ENCODE measurements at regions not wholly inside any gene's neighbourhood (a gene's known extent, or its start where the extent isn't known, plus 50 kb on each side); places are given as distances from the start of the nearest gene placed in this dataset.

DNA sequence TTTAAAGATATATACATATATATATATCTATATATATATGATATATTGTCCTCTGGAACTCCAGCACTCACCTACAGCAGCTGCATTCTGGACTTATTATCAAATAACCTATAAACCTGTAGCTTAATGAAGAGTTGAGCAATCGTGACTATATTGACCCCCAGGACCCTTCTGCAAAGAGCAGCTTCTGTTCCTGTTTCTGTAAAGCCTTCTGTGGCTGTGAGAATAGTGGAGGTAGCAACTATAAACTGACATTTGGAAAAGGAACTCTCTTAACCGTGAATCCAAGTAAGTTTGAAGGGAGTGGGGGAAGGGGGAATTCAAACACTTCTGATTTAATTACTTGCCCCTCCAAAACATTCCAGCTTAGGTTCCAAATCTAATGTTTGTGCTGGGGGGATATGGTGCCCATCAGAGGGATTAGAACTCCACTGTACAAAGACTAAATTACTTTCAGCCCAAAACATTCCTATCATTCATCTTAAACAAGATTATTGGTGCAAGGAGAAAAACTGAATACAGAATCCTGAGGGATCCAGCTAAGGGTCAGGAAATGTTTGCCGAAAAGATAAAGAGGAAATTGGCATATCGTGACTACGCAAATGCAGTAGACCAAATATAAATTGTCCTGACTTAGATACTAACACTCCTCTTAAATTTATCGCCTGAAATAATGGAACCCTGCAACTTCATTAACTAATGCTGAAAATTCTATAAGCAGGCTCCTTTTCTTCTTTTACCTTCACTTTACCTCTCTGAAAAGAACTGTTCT is 106.1 kb downstream of the DAD1 start:
- no peak for TF ChIP-seq POLR2A (IDR thresholded peaks at IDR 0.05)
- TF ChIP-seq, protein P1, sequence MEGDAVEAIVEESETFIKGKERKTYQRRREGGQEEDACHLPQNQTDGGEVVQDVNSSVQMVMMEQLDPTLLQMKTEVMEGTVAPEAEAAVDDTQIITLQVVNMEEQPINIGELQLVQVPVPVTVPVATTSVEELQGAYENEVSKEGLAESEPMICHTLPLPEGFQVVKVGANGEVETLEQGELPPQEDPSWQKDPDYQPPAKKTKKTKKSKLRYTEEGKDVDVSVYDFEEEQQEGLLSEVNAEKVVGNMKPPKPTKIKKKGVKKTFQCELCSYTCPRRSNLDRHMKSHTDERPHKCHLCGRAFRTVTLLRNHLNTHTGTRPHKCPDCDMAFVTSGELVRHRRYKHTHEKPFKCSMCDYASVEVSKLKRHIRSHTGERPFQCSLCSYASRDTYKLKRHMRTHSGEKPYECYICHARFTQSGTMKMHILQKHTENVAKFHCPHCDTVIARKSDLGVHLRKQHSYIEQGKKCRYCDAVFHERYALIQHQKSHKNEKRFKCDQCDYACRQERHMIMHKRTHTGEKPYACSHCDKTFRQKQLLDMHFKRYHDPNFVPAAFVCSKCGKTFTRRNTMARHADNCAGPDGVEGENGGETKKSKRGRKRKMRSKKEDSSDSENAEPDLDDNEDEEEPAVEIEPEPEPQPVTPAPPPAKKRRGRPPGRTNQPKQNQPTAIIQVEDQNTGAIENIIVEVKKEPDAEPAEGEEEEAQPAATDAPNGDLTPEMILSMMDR (IDR thresholded peaks at IDR 0.05), result no peak
